Endothelial cell of umbilical vein (primary cell): ENCODE measurements at regions not wholly inside any gene's neighbourhood (a gene's known extent, or its start where the extent isn't known, plus 50 kb on each side); places are given as distances from the start of the nearest gene placed in this dataset.

Experiments
- BruUV-seq: library from RNA; stranded (reverse); fragments of 400-500 nt; replicated peaks from 2 replicates; lab custom pipeline; 2021; lab: Mats Ljungman, UMichigan
- CTCF ChIA-PET: fragments of 300-600, 350-600 bp; sonication (Branson Sonifier 250); formaldehyde crosslinking; loops from one replicate; lab custom pipeline; 2021; ENCODE audit warnings: antibody characterized with exemption, inconsistent platforms; lab: Charles Lee
- POLR2A ChIA-PET: fragments of 300-600, 350-600 bp; sonication (Branson Sonifier 250); formaldehyde crosslinking; loops from one replicate; lab custom pipeline; 2021; ENCODE audit warnings: antibody characterized with exemption, inconsistent platforms; lab: Charles Lee
- DNase-seq: peaks from one replicate; pipeline ENCODE4 v3.0.0-alpha.2; 2011; ENCODE audit warnings: low read depth, low spot score
- FAIRE-seq: peaks from 2 replicates; lab custom pipeline; 2011; peaks lifted over from hg19 to GRCh38; lab: Jason Lieb, UNC
- H2AFZ ChIP-seq: 2 replicates; pipeline ENCODE4 v1.6.0; 2012; ENCODE audit warnings: low read depth, low read length, control low read depth, inconsistent platforms
- H3K27ac ChIP-seq: 2 replicates; pipeline ENCODE4 v1.5.1; 2011; ENCODE audit warnings: low read depth, mild to moderate bottlenecking, control low read depth, low read length, moderate library complexity; ENCODE audit not compliant: insufficient read depth
- H3K27me3 ChIP-seq, 2 experiments: 2 replicates each; pipeline versions ENCODE4 v1.6.0 to v1.6.1; 2011; ENCODE audit warnings: low read length in 2 of 2, mixed read lengths in 1 of 2; ENCODE audit not compliant: control insufficient read depth in 2 of 2, insufficient read depth in 2 of 2
- H3K36me3 ChIP-seq, 2 experiments: 2 replicates in 1 of 2; 3 replicates in 1 of 2; pipeline ENCODE4 v1.5.1; 2011; ENCODE audit warnings: low read length in 2 of 2, mild to moderate bottlenecking in 1 of 2, moderate library complexity in 1 of 2; ENCODE audit not compliant: control insufficient read depth in 2 of 2, insufficient read depth in 2 of 2; ENCODE audit errors: extremely low read depth in 1 of 2
- H3K4me1 ChIP-seq: 3 replicates; pipeline ENCODE4 v1.5.1; 2011; ENCODE audit warnings: mild to moderate bottlenecking, low read length; ENCODE audit not compliant: control insufficient read depth, insufficient read depth; ENCODE audit errors: extremely low read depth
- H3K4me2 ChIP-seq: 2 replicates; pipeline ENCODE4 v1.6.1; 2011; ENCODE audit warnings: low read length, control low read depth, mixed read lengths; ENCODE audit not compliant: insufficient read depth
- H3K4me3 ChIP-seq, 3 experiments: fragments of 200-600 bp in 1 of 3; sonication (generic), shearing (Covaris generic) in 1 of 3; replicated peaks in 1 of 3; 2 replicates each; pipeline ENCODE4 v1.5.1; 2011 to 2016; ENCODE audit warnings: control low read depth in 3 of 3, low read length in 3 of 3, mild to moderate bottlenecking in 2 of 3, inconsistent platforms in 1 of 3, low read depth in 1 of 3, moderate library complexity in 1 of 3; ENCODE audit not compliant: insufficient read depth in 1 of 3
- H3K79me2 ChIP-seq: 2 replicates; pipeline ENCODE4 v1.6.0; 2012; ENCODE audit warnings: low read length, inconsistent platforms; ENCODE audit not compliant: control insufficient read depth, insufficient read depth
- H3K9ac ChIP-seq: replicated peaks from 2 replicates; pipeline ENCODE3; 2011; ENCODE audit warnings: low read length, control low read depth; ENCODE audit not compliant: insufficient read depth; ENCODE audit errors: extremely low read depth
- H3K9me1 ChIP-seq: replicated peaks from 3 replicates; pipeline ENCODE4 v1.6.0; 2011; ENCODE audit warnings: mild to moderate bottlenecking, low read length; ENCODE audit not compliant: control insufficient read depth, insufficient read depth; ENCODE audit errors: extremely low read depth
- H3K9me3 ChIP-seq: replicated peaks from 2 replicates; pipeline ENCODE4 v1.5.1; 2012; ENCODE audit warnings: low read length, inconsistent platforms; ENCODE audit not compliant: control insufficient read depth, insufficient read depth
- H4K20me1 ChIP-seq: replicated peaks from 2 replicates; pipeline ENCODE3; 2011; ENCODE audit warnings: mild to moderate bottlenecking, low read length; ENCODE audit not compliant: control insufficient read depth, insufficient read depth; ENCODE audit errors: extremely low read depth
- FOS ChIP-seq: IDR thresholded peaks from 2 replicates; pipeline ENCODE4 v1.6.1; 2011; ENCODE audit warnings: mild to moderate bottlenecking, low read length, moderate library complexity, borderline replicate concordance; ENCODE audit not compliant: insufficient read depth
- GATA2 ChIP-seq: IDR thresholded peaks from 2 replicates; pipeline ENCODE4 v1.7.0; 2011; ENCODE audit warnings: low read depth, mild to moderate bottlenecking, moderate library complexity, mixed read lengths, low read length; ENCODE audit not compliant: insufficient read length, insufficient read depth
- JUN ChIP-seq: IDR thresholded peaks from 2 replicates; pipeline ENCODE4 v1.6.1; 2011; ENCODE audit warnings: borderline replicate concordance, low read depth; ENCODE audit not compliant: insufficient read length, insufficient read depth
- MYC ChIP-seq: IDR thresholded peaks from one replicate; pipeline ENCODE4 v1.6.1; 2011; ENCODE audit warnings: mild to moderate bottlenecking, low read depth, low read length
- POLR2A ChIP-seq: IDR thresholded peaks from 2 replicates; pipeline ENCODE4 v1.6.1; 2012; ENCODE audit warnings: low read depth, mild to moderate bottlenecking, control low read depth, low read length
- POLR2AphosphoS5 ChIP-seq: IDR thresholded peaks from 2 replicates; pipeline ENCODE4 v1.6.1; 2012; ENCODE audit warnings: low read depth, mild to moderate bottlenecking, control low read depth, low read length, moderate library complexity; ENCODE audit not compliant: insufficient read depth
- dilution Hi-C: fragments of 300-500 bp; cut with MboI; formaldehyde crosslinking; loops from one replicate; pipeline ENCODE4 v1.15.0; 2019; ENCODE audit warnings: low sequenced_read_pairs; ENCODE audit not compliant: extremely low pct_ligation_motif_present
- intact Hi-C: fragments of 100-400 bp; cut with micrococcal nuclease; formaldehyde crosslinking; loops from one replicate; pipeline ENCODE4 v1.10.0; 2022
- TF ChIP-seq, protein P1 (sequence below), 2 donors: IDR thresholded peaks; 1 replicate in 1 of 2; 2 replicates in 1 of 2; pipeline ENCODE4 v1.5.1; 2011; ENCODE audit warnings: low read length in 2 of 2, mild to moderate bottlenecking in 2 of 2, moderate library complexity in 2 of 2, control low read depth in 1 of 2, inconsistent platforms in 1 of 2, low read depth in 1 of 2; ENCODE audit not compliant: insufficient read depth in 1 of 2; ENCODE audit errors: extremely low read depth in 1 of 2
- TF ChIP-seq, protein P2 (sequence below): IDR thresholded peaks from 2 replicates; pipeline ENCODE4 v1.6.1; 2011; ENCODE audit not compliant: insufficient read depth, insufficient read length

DNA sequence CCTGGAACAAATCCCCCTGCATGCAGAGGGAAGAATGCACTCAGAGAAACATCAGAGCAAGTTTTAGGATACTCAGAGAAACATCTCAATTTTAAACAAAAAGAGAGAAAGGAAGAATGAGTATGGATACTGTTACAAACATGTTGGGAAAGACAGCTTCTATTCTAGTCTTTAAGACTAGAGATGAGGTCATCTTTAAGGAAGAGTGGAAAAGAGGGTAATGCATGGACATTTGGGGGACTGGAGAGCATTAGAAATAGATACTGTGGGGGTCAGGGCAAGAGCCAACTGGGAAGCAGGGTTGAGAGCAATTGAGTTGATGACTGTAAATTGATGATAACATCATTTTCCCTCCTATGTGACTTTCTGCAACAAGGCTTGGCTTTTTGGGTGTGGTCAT lies 431.2 kb downstream of the CDH26 start:
- dilution Hi-C loops = no loop called here
- Histone ChIP-seq H3K79me2 (no peaks in the 10 kb centered on the region), H3K4me2 (no peak overlapping the region), H4K20me1 (no peaks in the 10 kb centered on the region), H3K9me1 (no peaks in the 10 kb centered on the region), H3K4me1 (no peaks in the 10 kb centered on the region), H3K27me3 (no peaks in the 10 kb centered on the region), H3K9ac (no peak overlapping the region), H3K36me3 (no peaks in the 10 kb centered on the region), H3K4me3 (no peak overlapping the region), H3K27ac (no peak overlapping the region), H3K9me3 (peaks cover 9% of the 10 kb centered on the region), H2AFZ (no peak overlapping the region)
- BruUV-seq = no TSS peak
- TF ChIP-seq, protein P1, sequence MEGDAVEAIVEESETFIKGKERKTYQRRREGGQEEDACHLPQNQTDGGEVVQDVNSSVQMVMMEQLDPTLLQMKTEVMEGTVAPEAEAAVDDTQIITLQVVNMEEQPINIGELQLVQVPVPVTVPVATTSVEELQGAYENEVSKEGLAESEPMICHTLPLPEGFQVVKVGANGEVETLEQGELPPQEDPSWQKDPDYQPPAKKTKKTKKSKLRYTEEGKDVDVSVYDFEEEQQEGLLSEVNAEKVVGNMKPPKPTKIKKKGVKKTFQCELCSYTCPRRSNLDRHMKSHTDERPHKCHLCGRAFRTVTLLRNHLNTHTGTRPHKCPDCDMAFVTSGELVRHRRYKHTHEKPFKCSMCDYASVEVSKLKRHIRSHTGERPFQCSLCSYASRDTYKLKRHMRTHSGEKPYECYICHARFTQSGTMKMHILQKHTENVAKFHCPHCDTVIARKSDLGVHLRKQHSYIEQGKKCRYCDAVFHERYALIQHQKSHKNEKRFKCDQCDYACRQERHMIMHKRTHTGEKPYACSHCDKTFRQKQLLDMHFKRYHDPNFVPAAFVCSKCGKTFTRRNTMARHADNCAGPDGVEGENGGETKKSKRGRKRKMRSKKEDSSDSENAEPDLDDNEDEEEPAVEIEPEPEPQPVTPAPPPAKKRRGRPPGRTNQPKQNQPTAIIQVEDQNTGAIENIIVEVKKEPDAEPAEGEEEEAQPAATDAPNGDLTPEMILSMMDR (IDR thresholded peaks at IDR 0.05; ENCODE audit: extremely low read depth in 1 of 2, insufficient read depth in 1 of 2, low read depth in 1 of 2, low read length in 2 of 2) = no peak
- TF ChIP-seq MYC = no peak
- TF ChIP-seq FOS = no peak
- TF ChIP-seq POLR2AphosphoS5 = no peak
- no peak for TF ChIP-seq POLR2A
- no peak for TF ChIP-seq JUN
- TF ChIP-seq, protein P2, sequence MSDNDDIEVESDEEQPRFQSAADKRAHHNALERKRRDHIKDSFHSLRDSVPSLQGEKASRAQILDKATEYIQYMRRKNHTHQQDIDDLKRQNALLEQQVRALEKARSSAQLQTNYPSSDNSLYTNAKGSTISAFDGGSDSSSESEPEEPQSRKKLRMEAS = no peak
- FAIRE-seq = no peak
- ChIA-PET POLR2A (no interaction called here), CTCF (no interaction called here)
- intact Hi-C loops = no loop called here
- no peak for DNase-seq

DNA sequence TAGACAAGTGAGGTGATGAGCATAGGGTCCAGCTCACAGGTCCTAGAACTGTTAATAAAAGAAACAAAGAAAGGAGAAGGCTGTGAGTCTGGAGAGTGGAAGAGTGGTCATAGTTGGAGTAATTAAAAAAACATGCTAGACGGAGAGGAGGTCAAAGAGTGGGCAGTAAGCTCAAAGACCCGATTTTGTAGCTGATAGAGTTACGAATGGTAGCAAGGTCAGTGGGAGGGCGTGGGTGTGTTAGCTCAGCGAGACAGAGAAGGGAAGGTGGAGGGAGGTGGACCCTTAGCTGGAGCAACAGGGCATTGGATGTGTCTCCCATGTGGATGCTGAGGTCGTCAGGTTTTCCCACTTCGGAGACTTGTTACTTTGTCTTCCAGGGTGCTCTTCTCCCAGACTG lies 431.7 kb downstream of the CDH26 start:
- H2AFZ ChIP-seq = no peak overlapping the region
- no peaks in the 10 kb centered on the region for H4K20me1 ChIP-seq
- no TSS peak for BruUV-seq
- no peaks in the 10 kb centered on the region for H3K9me1 ChIP-seq
- no peak overlapping the region for H3K4me2 ChIP-seq
- peaks cover 11% of the 10 kb centered on the region for H3K9me3 ChIP-seq
- no peak for FAIRE-seq
- TF ChIP-seq POLR2AphosphoS5 (no peak), POLR2A (no peak), GATA2 (no peak)
- TF ChIP-seq, protein P1 (IDR thresholded peaks at IDR 0.05; ENCODE audit: extremely low read depth in 1 of 2, insufficient read depth in 1 of 2, low read depth in 1 of 2, low read length in 2 of 2) = no peak
- CTCF ChIA-PET = no interaction called here
- H3K9ac ChIP-seq = no peak overlapping the region
- intact Hi-C loops = no loop called here
- H3K27me3 ChIP-seq = no peaks in the 10 kb centered on the region
- POLR2A ChIA-PET = no interaction called here
- no peak for DNase-seq
- H3K27ac ChIP-seq = no peak overlapping the region
- H3K79me2 ChIP-seq = no peaks in the 10 kb centered on the region
- dilution Hi-C loops = no loop called here
- H3K4me1 ChIP-seq = no peaks in the 10 kb centered on the region
- H3K36me3 ChIP-seq = no peaks in the 10 kb centered on the region
- no peak overlapping the region for H3K4me3 ChIP-seq
